ENCODE measurements at regions not wholly inside any gene's neighbourhood (a gene's known extent, or its start where the extent isn't known, plus 50 kb on each side); places are given as distances from the start of the nearest gene placed in this dataset.
"Not testable (repeated sequence)": the region's sequence is repeated elsewhere in the genome, so short reads cannot be mapped to it uniquely, and the experiment has no call there.

- Mint-ChIP-seq H3K27ac (no peak overlapping the region), H3K36me3 (no peaks in the 10 kb centered on the region), H3K4me3 (no peak overlapping the region), H3K4me1 (no peaks in the 10 kb centered on the region), H3K27me3 (no peaks in the 10 kb centered on the region), H3K9me3 (no peaks in the 10 kb centered on the region)
- DNase-seq (no peak), ATAC-seq (ENCODE audit: low read depth) (no peak)
- POLR2A ChIA-PET: no interaction called here
Observed at GRCh38 chr13:90055760-90056159, 1291.7 kb upstream of the MIR17HG start.

DNA sequence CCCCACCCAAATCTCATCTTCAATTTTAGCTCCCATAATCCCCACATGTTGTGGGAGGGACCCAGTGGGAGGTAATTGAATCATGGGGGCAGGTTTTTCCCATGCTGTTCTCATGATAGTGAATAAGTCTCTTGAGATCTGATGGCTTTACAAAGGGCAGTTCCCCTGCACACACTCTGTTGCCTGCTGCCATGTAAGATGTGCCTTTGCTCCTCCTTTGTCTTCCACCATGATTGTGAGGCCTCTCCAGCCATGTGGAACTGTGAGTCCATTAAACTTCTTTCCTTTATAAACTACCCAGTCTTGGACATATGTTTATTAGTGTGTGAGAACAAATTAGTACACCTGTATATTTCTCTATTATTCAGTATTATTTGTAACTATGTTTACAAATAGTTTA lies 1283.3 kb upstream of the MIR17HG start:
- H3K27me3 Mint-ChIP-seq; H3K4me1 Mint-ChIP-seq; H3K9me3 Mint-ChIP-seq; H3K27ac Mint-ChIP-seq; H3K4me3 Mint-ChIP-seq; DNase-seq; ATAC-seq (ENCODE audit: low read depth); H3K36me3 Mint-ChIP-seq; POLR2A ChIA-PET: not testable (repeated sequence)

GRCh38 chr13:90068658-90069057 lies 1278.8 kb upstream of the MIR17HG start:
- H3K4me3 Mint-ChIP-seq: no peak overlapping the region
- POLR2A ChIA-PET: no interaction called here
- ATAC-seq (ENCODE audit: low read depth) (no peak), DNase-seq (no peak)
- no peaks in the 10 kb centered on the region for H3K36me3 Mint-ChIP-seq
- no peak overlapping the region for H3K27ac Mint-ChIP-seq
- H3K9me3 Mint-ChIP-seq: no peaks in the 10 kb centered on the region
- H3K27me3 Mint-ChIP-seq: no peaks in the 10 kb centered on the region
- H3K4me1 Mint-ChIP-seq: no peaks in the 10 kb centered on the region

- H3K4me3 Mint-ChIP-seq: no peak overlapping the region
- H3K27ac Mint-ChIP-seq: no peak overlapping the region
- POLR2A ChIA-PET: no interaction called here
- no peaks in the 10 kb centered on the region for H3K36me3 Mint-ChIP-seq
- no peak for DNase-seq
- H3K27me3 Mint-ChIP-seq: no peaks in the 10 kb centered on the region
- H3K4me1 Mint-ChIP-seq: no peaks in the 10 kb centered on the region
- H3K9me3 Mint-ChIP-seq: no peaks in the 10 kb centered on the region
- no peak for ATAC-seq (ENCODE audit: low read depth)
Observed at GRCh38 chr13:90070362-90070761, 1277.1 kb upstream of the MIR17HG start.

DNA sequence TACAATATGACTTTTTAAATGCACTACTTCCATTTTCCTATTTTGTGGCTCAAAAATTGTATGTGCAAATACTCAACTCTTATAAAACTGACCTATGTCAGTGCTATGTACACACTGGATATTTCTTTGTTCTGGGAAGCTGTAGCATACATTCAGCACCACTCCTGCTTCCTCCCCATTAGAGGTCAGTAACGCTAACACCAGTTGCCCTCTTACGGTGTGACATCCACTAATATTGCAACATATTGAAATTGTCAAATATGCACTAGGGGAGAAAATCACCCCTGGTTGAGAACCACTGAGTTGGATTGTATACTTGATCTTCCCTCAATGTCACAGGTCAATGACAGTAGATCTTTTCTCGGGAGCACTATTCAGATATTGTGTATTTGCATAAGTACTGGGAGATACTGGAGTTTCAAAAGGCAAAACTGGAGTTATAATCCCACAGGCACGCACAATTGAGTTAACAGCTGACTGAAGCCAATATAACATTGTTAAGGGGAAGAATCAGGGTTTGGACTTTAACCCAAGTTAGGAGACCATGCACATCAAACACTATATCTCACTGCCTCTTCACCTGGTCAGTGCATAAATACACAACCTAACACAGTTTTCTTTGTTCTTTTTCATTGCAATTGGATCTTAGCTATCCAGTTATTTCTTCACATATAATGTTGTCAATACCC lies 1276.5 kb upstream of the MIR17HG start:
- Mint-ChIP-seq H3K27me3 (no peaks in the 10 kb centered on the region), H3K36me3 (no peaks in the 10 kb centered on the region), H3K27ac (no peak overlapping the region), H3K4me1 (no peaks in the 10 kb centered on the region), H3K4me3 (no peak overlapping the region), H3K9me3 (no peaks in the 10 kb centered on the region)
- POLR2A ChIA-PET: no interaction called here
- no peak for DNase-seq
- ATAC-seq (ENCODE audit: low read depth): no peak

DNA sequence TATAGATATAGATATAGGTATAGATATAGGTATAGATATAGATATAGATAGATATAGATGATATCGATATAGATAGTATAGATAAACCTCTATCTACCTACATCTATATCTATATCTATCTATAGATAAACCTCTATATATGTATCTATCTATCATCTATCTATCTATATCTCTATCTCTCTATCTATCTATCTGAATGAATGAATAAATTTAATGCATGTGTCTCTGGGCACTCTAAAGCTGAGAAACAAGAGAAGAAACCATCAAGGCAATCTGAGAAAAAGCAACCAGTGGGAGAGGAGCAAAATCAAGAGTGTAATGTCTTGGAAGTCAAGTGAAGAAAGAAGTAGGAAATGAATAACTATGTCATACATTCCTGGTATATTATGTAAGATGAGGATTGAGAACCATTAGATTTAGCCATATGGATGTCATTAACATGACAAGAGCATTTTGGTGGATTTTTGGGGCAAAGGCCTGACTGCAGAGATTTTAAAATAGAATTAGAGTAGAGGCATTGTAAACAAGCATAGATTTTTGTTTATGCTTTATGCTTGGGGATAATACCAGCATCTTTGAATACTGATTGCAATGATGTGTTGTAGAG lies 1262.7 kb upstream of the MIR17HG start:
- Mint-ChIP-seq H3K27ac (no peak overlapping the region), H3K27me3 (no peaks in the 10 kb centered on the region), H3K4me3 (no peak overlapping the region), H3K36me3 (no peaks in the 10 kb centered on the region), H3K9me3 (peaks cover 2% of the 10 kb centered on the region), H3K4me1 (no peaks in the 10 kb centered on the region)
- DNase-seq: no peak
- POLR2A ChIA-PET: no interaction called here
- no peak for ATAC-seq (ENCODE audit: low read depth)

DNA sequence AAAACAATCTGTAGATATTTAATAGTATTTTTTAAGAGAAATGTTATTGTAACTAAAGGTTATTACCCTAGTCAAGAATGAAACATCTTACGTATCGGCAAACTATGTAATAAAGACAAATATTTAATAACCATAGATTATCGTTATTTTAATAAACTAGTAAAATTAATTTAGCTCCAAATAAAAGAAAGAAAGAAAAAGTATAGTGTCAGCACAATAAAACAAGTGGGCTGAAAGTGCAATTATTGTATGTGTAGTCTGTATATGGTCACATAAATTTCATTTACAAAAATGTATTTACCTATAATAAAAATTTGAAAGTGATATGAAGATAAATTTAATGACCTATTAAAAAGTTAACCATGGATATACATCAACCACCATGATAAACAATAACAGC lies 1258.4 kb upstream of the MIR17HG start:
- POLR2A ChIA-PET: no interaction called here
- no peaks in the 10 kb centered on the region for H3K27me3 Mint-ChIP-seq
- H3K36me3 Mint-ChIP-seq: no peaks in the 10 kb centered on the region
- H3K4me1 Mint-ChIP-seq: no peaks in the 10 kb centered on the region
- no peak overlapping the region for H3K27ac Mint-ChIP-seq
- H3K9me3 Mint-ChIP-seq: no peaks in the 10 kb centered on the region
- DNase-seq (no peak), ATAC-seq (ENCODE audit: low read depth) (no peak)
- H3K4me3 Mint-ChIP-seq: no peak overlapping the region

DNA sequence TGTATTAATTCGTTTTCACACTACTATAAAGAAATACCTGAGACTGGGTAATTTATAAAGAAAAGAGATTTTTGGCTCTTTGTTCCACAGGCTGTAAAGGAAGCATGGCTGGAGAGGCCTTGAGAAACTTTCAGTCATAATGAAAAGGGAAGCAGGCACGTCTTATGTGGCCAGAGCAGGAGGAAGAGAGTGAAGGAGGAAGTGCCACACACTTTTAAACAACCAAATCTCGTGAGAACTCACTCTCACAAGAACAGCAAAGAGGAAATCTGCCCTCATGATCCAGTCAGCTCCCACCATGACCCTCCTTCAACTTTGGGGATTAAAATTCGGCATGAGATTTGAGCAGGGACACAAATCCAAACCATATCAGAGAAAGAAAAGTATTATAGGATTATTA lies 1255.9 kb upstream of the MIR17HG start:
- Mint-ChIP-seq H3K9me3 (peaks cover 4% of the 10 kb centered on the region), H3K4me3 (no peak overlapping the region), H3K27ac (no peak overlapping the region), H3K4me1 (no peaks in the 10 kb centered on the region), H3K27me3 (no peaks in the 10 kb centered on the region), H3K36me3 (no peaks in the 10 kb centered on the region)
- DNase-seq (no peak), ATAC-seq (ENCODE audit: low read depth) (no peak)
- POLR2A ChIA-PET: no interaction called here

DNA sequence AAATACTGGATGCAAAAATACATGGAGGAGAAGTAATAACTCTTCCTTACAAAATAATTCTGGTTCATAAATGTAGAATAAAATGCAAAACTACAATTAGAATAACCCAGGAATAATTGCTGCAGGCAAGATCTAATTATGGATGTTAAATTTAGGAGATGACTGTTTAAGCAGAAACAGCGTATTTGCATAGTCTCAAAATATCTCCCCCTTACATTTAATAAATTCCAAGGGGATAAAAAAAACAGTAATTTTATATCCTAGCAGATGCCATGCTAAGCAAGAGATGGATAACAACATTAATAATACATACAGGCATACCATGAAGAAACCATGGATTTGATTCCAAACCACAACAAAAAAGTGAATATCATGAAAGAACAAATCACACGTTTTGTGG lies 1253.1 kb upstream of the MIR17HG start:
- POLR2A ChIA-PET: no interaction called here
- Mint-ChIP-seq H3K36me3 (no peaks in the 10 kb centered on the region), H3K4me1 (no peaks in the 10 kb centered on the region), H3K27me3 (no peaks in the 10 kb centered on the region), H3K4me3 (no peak overlapping the region), H3K27ac (no peak overlapping the region), H3K9me3 (peaks cover 4% of the 10 kb centered on the region)
- ATAC-seq (ENCODE audit: low read depth) (no peak), DNase-seq (no peak)

DNA sequence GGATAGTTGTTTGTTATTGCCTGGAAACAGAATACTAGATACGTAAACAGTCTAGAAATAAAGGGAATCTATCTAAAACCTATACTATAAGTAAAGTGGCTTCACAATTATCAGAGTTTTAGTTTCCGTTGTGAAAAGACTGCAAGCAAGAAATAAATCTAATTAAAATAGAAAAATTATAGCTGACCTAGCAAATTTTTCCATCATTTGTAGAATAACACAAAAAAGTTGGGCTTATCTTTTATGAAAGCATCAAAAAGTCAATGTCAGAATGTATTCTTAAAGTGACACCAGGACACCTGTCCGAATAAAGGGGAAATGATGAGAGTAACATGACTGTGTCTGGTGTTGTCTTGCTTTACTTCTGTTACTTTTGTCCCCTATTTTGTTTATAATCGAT lies 1248.9 kb upstream of the MIR17HG start:
- H3K27me3 Mint-ChIP-seq: no peaks in the 10 kb centered on the region
- H3K27ac Mint-ChIP-seq: no peak overlapping the region
- POLR2A ChIA-PET: no interaction called here
- ATAC-seq (ENCODE audit: low read depth) (no peak), DNase-seq (no peak)
- H3K36me3 Mint-ChIP-seq: no peaks in the 10 kb centered on the region
- no peaks in the 10 kb centered on the region for H3K4me1 Mint-ChIP-seq
- peaks cover 7% of the 10 kb centered on the region for H3K9me3 Mint-ChIP-seq
- no peak overlapping the region for H3K4me3 Mint-ChIP-seq

DNA sequence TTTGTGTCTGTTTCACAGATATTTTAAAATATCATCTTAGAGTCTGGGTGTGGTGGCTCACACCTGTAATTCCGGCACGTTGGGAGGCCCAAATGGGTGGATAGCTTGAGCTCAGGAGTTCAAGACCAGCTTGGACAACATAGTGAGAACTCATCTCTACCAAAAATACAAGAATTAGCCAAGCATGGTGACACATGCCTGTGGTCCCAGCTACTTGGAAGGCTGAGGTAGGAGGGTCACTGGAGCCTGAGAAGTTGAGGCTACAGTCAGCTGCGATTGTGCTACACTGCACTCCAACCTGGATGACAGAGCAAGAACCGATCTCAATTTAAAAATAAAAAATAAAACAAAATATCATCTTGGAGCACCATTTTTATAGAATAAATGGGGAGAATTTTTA lies 1247.6 kb upstream of the MIR17HG start:
- H3K4me1 Mint-ChIP-seq: no peaks in the 10 kb centered on the region
- ATAC-seq (ENCODE audit: low read depth) (no peak), DNase-seq (no peak)
- POLR2A ChIA-PET: no interaction called here
- H3K27ac Mint-ChIP-seq: no peak overlapping the region
- no peaks in the 10 kb centered on the region for H3K27me3 Mint-ChIP-seq
- H3K9me3 Mint-ChIP-seq: peaks cover 8% of the 10 kb centered on the region
- no peaks in the 10 kb centered on the region for H3K36me3 Mint-ChIP-seq
- H3K4me3 Mint-ChIP-seq: no peak overlapping the region

DNA sequence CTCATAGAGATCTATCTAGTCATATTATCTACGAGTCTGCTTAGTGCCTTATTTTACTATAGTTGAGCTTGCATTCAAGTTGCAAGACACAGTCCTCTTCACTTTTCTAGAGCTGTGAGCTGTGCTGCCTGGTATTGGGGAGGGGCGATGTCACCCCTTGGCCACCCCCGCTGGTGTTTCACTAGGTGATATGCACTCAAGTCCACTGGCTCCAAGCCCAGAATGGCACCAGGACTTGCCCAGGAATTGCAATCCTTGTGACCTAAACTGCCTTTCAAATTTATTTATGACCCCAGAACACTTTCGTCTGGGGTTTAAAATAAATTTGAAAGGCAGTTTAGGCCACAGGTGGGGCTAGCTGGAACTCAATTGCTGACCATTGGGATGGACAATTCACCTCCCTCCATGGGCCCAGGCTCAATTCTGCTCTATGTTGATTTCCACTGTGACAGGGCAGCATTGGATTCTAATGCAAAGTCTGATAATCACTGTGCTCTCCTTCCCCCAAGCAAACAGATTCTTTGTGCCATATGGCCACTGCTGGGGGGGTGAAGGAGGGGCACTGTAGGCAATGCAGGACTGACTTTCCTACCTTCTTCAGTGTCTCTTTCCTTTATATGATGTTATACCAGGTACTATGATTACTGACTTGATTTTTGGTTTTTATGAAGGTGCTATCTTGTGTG lies 1244.2 kb upstream of the MIR17HG start:
- Mint-ChIP-seq H3K9me3 (peaks cover 6% of the 10 kb centered on the region), H3K27me3 (no peaks in the 10 kb centered on the region), H3K27ac (no peak overlapping the region), H3K4me3 (no peak overlapping the region), H3K36me3 (no peaks in the 10 kb centered on the region), H3K4me1 (no peaks in the 10 kb centered on the region)
- no peak for DNase-seq
- ATAC-seq (ENCODE audit: low read depth): no peak
- POLR2A ChIA-PET: no interaction called here

- no peak for ATAC-seq (ENCODE audit: low read depth)
- DNase-seq: no peak
- no peaks in the 10 kb centered on the region for H3K36me3 Mint-ChIP-seq
- peaks cover 7% of the 10 kb centered on the region for H3K9me3 Mint-ChIP-seq
- no peak overlapping the region for H3K27ac Mint-ChIP-seq
- no peaks in the 10 kb centered on the region for H3K27me3 Mint-ChIP-seq
- no peak overlapping the region for H3K4me3 Mint-ChIP-seq
- POLR2A ChIA-PET: no interaction called here
- no peaks in the 10 kb centered on the region for H3K4me1 Mint-ChIP-seq
Observed at GRCh38 chr13:90104764-90105163, 1242.7 kb upstream of the MIR17HG start.

DNA sequence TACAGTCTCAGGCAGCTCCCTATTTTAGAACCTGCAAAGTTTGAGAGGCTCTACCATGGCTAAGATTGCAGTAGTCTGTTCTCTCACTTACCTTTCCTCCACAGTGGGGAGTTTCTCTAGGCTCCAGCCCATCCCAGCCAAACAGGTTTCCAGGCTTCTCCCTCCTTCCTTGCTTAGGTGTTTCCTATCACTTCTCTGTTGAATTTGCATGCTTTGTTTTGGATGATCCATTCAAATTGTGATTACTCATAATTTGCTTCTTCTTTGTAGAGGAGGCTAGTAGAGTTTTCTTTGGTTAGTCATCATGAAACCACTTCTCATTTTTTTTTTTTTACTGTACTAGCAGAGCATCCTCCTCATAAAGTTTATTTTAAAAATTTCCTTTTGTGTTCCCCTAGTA lies 1242.2 kb upstream of the MIR17HG start:
- no peaks in the 10 kb centered on the region for H3K27me3 Mint-ChIP-seq
- POLR2A ChIA-PET: no interaction called here
- H3K9me3 Mint-ChIP-seq: peaks cover 7% of the 10 kb centered on the region
- H3K27ac Mint-ChIP-seq: no peak overlapping the region
- H3K36me3 Mint-ChIP-seq: no peaks in the 10 kb centered on the region
- no peak overlapping the region for H3K4me3 Mint-ChIP-seq
- H3K4me1 Mint-ChIP-seq: no peaks in the 10 kb centered on the region
- ATAC-seq (ENCODE audit: low read depth) (no peak), DNase-seq (no peak)
